SK-N-SH (cell line): ENCODE measurements at regions not wholly inside any gene's neighbourhood (a gene's known extent, or its start where the extent isn't known, plus 50 kb on each side); places are given as distances from the start of the nearest gene placed in this dataset.

Source experiments
- CTCF ChIA-PET: fragments of 300-600, 350-600 bp; formaldehyde crosslinking; extraction: SDS; loops from one replicate; lab custom pipeline; 2021; lab: Yijun Ruan, JAX
- POLR2A ChIA-PET: fragments of 350-600 bp; sonication (Branson Sonifier 250); formaldehyde crosslinking; extraction: SDS; loops from one replicate; lab custom pipeline; 2020; ENCODE audit warnings: antibody characterized with exemption, inconsistent platforms; lab: Yijun Ruan, JAX
- DNase-seq: peaks from one replicate; pipeline ENCODE4 v3.0.0; 2012
- H2AFZ ChIP-seq: fragments of 200-600 bp; sonication (generic); 2 replicates; pipeline ENCODE4 v1.8.1; 2016; ENCODE audit warnings: antibody characterized with exemption, mild to moderate bottlenecking, low read depth
- H3F3A ChIP-seq: fragments of 200-600 bp; sonication (generic); replicated peaks from 2 replicates; pipeline ENCODE3; 2016; ENCODE audit warnings: antibody characterized with exemption, mild to moderate bottlenecking; ENCODE audit not compliant: insufficient read depth
- H3K27ac ChIP-seq, 2 experiments: fragments of 200-500 bp in 1 of 2; fragments of 200-600 bp in 1 of 2; sonication (Bioruptor generic) in 1 of 2; sonication (generic), shearing (Covaris generic) in 1 of 2; 2 replicates each; pipeline versions ENCODE4 v1.5.1 to v1.6.1; 2014 to 2016; ENCODE audit warnings: low read depth in 2 of 2, inconsistent platforms in 1 of 2, low read length in 1 of 2, mild to moderate bottlenecking in 1 of 2, mixed read lengths in 1 of 2
- H3K27me3 ChIP-seq: fragments of 200-600 bp; sonication (generic), shearing (Covaris generic); 2 replicates; pipeline ENCODE4 v1.6.1; 2016; ENCODE audit warnings: mixed run types; ENCODE audit not compliant: insufficient read depth
- H3K36me3 ChIP-seq, 2 experiments: fragments of 200-500 bp in 1 of 2; fragments of 200-600 bp in 1 of 2; sonication (Bioruptor generic) in 1 of 2; sonication (generic) in 1 of 2; replicated peaks in 1 of 2; 2 replicates each; pipeline versions ENCODE3 to v1.5.1; 2014 to 2016; ENCODE audit warnings: low read length in 1 of 2, mild to moderate bottlenecking in 1 of 2; ENCODE audit not compliant: insufficient read depth in 2 of 2, control insufficient read depth in 1 of 2
- H3K4me1 ChIP-seq, 2 experiments: fragments of 200-500 bp in 1 of 2; fragments of 200-600 bp in 1 of 2; sonication (Bioruptor generic) in 1 of 2; sonication (generic), shearing (Covaris generic) in 1 of 2; 2 replicates each; pipeline versions ENCODE4 v1.5.1 to v1.6.1; 2014 to 2016; ENCODE audit warnings: low read depth in 1 of 2, low read length in 1 of 2, mixed run types in 1 of 2; ENCODE audit not compliant: insufficient read depth in 2 of 2, control insufficient read depth in 1 of 2
- H3K4me2 ChIP-seq: fragments of 200-600 bp; sonication (generic), shearing (Covaris generic); 2 replicates; pipeline ENCODE4 v1.6.1; 2017; ENCODE audit warnings: mixed run types
- H3K4me3 ChIP-seq, 2 experiments: fragments of 200-500 bp in 1 of 2; fragments of 200-600 bp in 1 of 2; sonication (Bioruptor generic) in 1 of 2; sonication (generic), shearing (Covaris generic) in 1 of 2; 2 replicates each; pipeline versions ENCODE4 v1.5.1 to v1.8.1; 2014 to 2016; ENCODE audit warnings: low read depth in 2 of 2, inconsistent platforms in 1 of 2, low read length in 1 of 2, mild to moderate bottlenecking in 1 of 2, mixed read lengths in 1 of 2, moderate library complexity in 1 of 2
- H3K79me2 ChIP-seq: fragments of 200-600 bp; sonication (generic); 2 replicates; pipeline ENCODE4 v1.8.1; 2017; ENCODE audit warnings: mild to moderate bottlenecking; ENCODE audit not compliant: insufficient read depth
- H3K9ac ChIP-seq: fragments of 200-600 bp; sonication (generic); 2 replicates; pipeline ENCODE4 v1.6.1; 2017; ENCODE audit warnings: mixed run types
- H3K9me2 ChIP-seq: fragments of 200-600 bp; sonication (generic); 2 replicates; pipeline ENCODE4 v1.6.1; 2017; ENCODE audit warnings: mixed run types
- H3K9me3 ChIP-seq: fragments of 200-600 bp; sonication (generic); 2 replicates; pipeline ENCODE4 v1.6.1; 2017; ENCODE audit warnings: mixed run types, mild to moderate bottlenecking, moderate library complexity
- H4K20me1 ChIP-seq: fragments of 200-600 bp; sonication (generic); 2 replicates; pipeline ENCODE4 v1.6.1; 2017; ENCODE audit warnings: mild to moderate bottlenecking, mixed run types; ENCODE audit not compliant: insufficient read depth
- CTCF ChIP-seq: fragments of 200-600 bp; sonication (generic); IDR thresholded peaks from 2 replicates; pipeline ENCODE4 v1.6.1; 2017; ENCODE audit warnings: antibody characterized with exemption, mild to moderate bottlenecking, moderate library complexity
- EZH2phosphoT487 ChIP-seq: fragments of 200-600 bp; sonication (generic); IDR thresholded peaks from 2 replicates; pipeline ENCODE4 v1.6.1; 2017; ENCODE audit warnings: low read depth, mixed run types, mild to moderate bottlenecking, antibody characterized with exemption, moderate library complexity, borderline replicate concordance
- FOSL2 ChIP-seq: IDR thresholded peaks from 2 replicates; pipeline ENCODE4 v1.4.0; 2012; ENCODE audit warnings: low read depth, mild to moderate bottlenecking, moderate library complexity, borderline replicate concordance
- FOXJ3 ChIP-seq: sonication (generic); formaldehyde crosslinking; IDR thresholded peaks from 2 replicates; pipeline ENCODE4 v1.5.1; 2020; ENCODE audit warnings: mild to moderate bottlenecking, missing genetic modification reagents
- FOXM1 ChIP-seq: IDR thresholded peaks from 2 replicates; pipeline ENCODE4 v1.4.0; 2012; ENCODE audit warnings: low read depth, mild to moderate bottlenecking
- GABPA ChIP-seq: IDR thresholded peaks from 2 replicates; pipeline ENCODE4 v1.4.0; 2012; ENCODE audit warnings: low read depth, mild to moderate bottlenecking
- MAX ChIP-seq: IDR thresholded peaks from 2 replicates; pipeline ENCODE4 v1.4.0; 2012; ENCODE audit warnings: low read depth
- MEF2A ChIP-seq: IDR thresholded peaks from 2 replicates; pipeline ENCODE4 v1.4.0; 2012; ENCODE audit warnings: low read depth, borderline replicate concordance
- NFIC ChIP-seq: IDR thresholded peaks from 2 replicates; pipeline ENCODE4 v1.4.0; 2012; ENCODE audit warnings: borderline replicate concordance
- NRF1 ChIP-seq: IDR thresholded peaks from 2 replicates; pipeline ENCODE4 v1.6.1; 2012; ENCODE audit warnings: low read depth, mild to moderate bottlenecking, low read length
- POLR2AphosphoS5 ChIP-seq: IDR thresholded peaks from 2 replicates; pipeline ENCODE4 v1.6.1; 2012; ENCODE audit warnings: low read depth, low read length
- RAD21 ChIP-seq: IDR thresholded peaks from 2 replicates; pipeline ENCODE4 v1.6.1; 2012; ENCODE audit warnings: mild to moderate bottlenecking, low read length
- RCOR1 ChIP-seq: fragments of 150-350 bp; IDR thresholded peaks from 2 replicates; pipeline ENCODE4 v1.6.1; 2017; ENCODE audit warnings: antibody characterized with exemption, low read length
- RXRA ChIP-seq: IDR thresholded peaks from 2 replicates; pipeline ENCODE4 v1.4.0; 2012; ENCODE audit warnings: low read depth, mild to moderate bottlenecking, borderline replicate concordance
- SIN3A ChIP-seq: IDR thresholded peaks from 2 replicates; pipeline ENCODE4 v1.6.1; 2012; ENCODE audit warnings: low read depth, mild to moderate bottlenecking, low read length, moderate library complexity, borderline replicate concordance
- SMC3 ChIP-seq: IDR thresholded peaks from 2 replicates; pipeline ENCODE4 v1.6.1; 2012; ENCODE audit warnings: low read depth, low read length, improper control_type of control experiment
- USF1 ChIP-seq: IDR thresholded peaks from 2 replicates; pipeline ENCODE4 v1.4.0; 2012; ENCODE audit warnings: low read depth, borderline replicate concordance
- ZBTB33 ChIP-seq: IDR thresholded peaks from 2 replicates; pipeline ENCODE4 v1.4.0; 2012; ENCODE audit warnings: low read depth, borderline replicate concordance
- WGBS: methylation state at CpG from one replicate; pipeline ENCODE4 v1.1.6; 2017; ENCODE audit warnings: low lambda C conversion rate; 5-methylcytosine and 5-hydroxymethylcytosine counted together

- TF ChIP-seq EZH2phosphoT487 (no peak), ZBTB33 (no peak), USF1 (no peak)
These were observed 848.1 kb upstream of the DIAPH2 start (continued) for GRCh38 chrX:95836517-95836916.

GRCh38 chrX:95841863-95842262 lies 842.8 kb upstream of the DIAPH2 start:
- Histone ChIP-seq H3K27me3 (no peaks in the 10 kb centered on the region), H3K4me2 (no peak overlapping the region), H3K4me3 (no peak overlapping the region)
- TF ChIP-seq POLR2AphosphoS5 (no peak), MEF2A (no peak), FOXJ3 (no peak), SMC3 (no peak), RAD21 (no peak), MAX (no peak), CTCF (no peak), FOXM1 (no peak)
- TF ChIP-seq, all 33 proteins: peak for 0
- H3F3A ChIP-seq: no peaks in the 10 kb centered on the region
- no peaks in the 10 kb centered on the region for H3K9me3 ChIP-seq
- H3K36me3 ChIP-seq: no peaks in the 10 kb centered on the region
- no peak overlapping the region for H3K9ac ChIP-seq
- H3K4me1 ChIP-seq: no peaks in the 10 kb centered on the region
- H4K20me1 ChIP-seq: no peaks in the 10 kb centered on the region
- DNase-seq: no peak
- no peak overlapping the region for H3K27ac ChIP-seq
- ChIA-PET CTCF (no interaction called here), POLR2A (no interaction called here)
- no peaks in the 10 kb centered on the region for H3K9me2 ChIP-seq
- no peaks in the 10 kb centered on the region for H3K79me2 ChIP-seq
- no peak overlapping the region for H2AFZ ChIP-seq

- Histone ChIP-seq H3K9ac (no peak overlapping the region), H3K4me1 (no peaks in the 10 kb centered on the region), H3K9me2 (no peaks in the 10 kb centered on the region), H3K27ac (no peak overlapping the region), H2AFZ (no peak overlapping the region), H3F3A (no peaks in the 10 kb centered on the region), H3K4me3 (no peak overlapping the region), H3K79me2 (no peaks in the 10 kb centered on the region), H3K27me3 (no peaks in the 10 kb centered on the region), H4K20me1 (no peaks in the 10 kb centered on the region), H3K36me3 (no peaks in the 10 kb centered on the region), H3K4me2 (no peak overlapping the region), H3K9me3 (no peaks in the 10 kb centered on the region)
- 0% methylated on average over 1 of the region's 1 CpG for WGBS
- ChIA-PET POLR2A (no interaction called here), CTCF (no interaction called here)
- DNase-seq: no peak
- TF ChIP-seq USF1 (no peak), RCOR1 (no peak), POLR2AphosphoS5 (no peak), RXRA (no peak), CTCF (no peak), FOSL2 (no peak), NFIC (no peak), MEF2A (no peak), SMC3 (no peak), MAX (no peak), GABPA (no peak), NRF1 (no peak), SIN3A (no peak)
These were observed 824.5 kb upstream of the DIAPH2 start for GRCh38 chrX:95860127-95860526.
